ENCODE measurements at regions not wholly inside any gene's neighbourhood (a gene's known extent, or its start where the extent isn't known, plus 50 kb on each side); places are given as distances from the start of the nearest gene placed in this dataset.

GRCh38 chr3:18008706-18009368 is 266.4 kb upstream of the TBC1D5 start:
- H4K20me1 ChIP-seq (replicated peaks in 1 of 2; ENCODE audit: control insufficient read depth in 1 of 2, insufficient read depth in 2 of 2, low read length in 2 of 2): no peaks in the 10 kb centered on the region
- no peak overlapping the region for H2BK15ac ChIP-seq (ENCODE audit: low read length)
- no peak overlapping the region for H3K9ac ChIP-seq (replicated peaks in 1 of 4; ENCODE audit: extremely low read depth in 1 of 4, low read depth in 3 of 4, low read length in 3 of 4)
- H4K5ac ChIP-seq (ENCODE audit: insufficient read length, low read depth, low read length): no peak overlapping the region
- H4K91ac ChIP-seq (replicated peaks; ENCODE audit: insufficient read length, low read length): no peak overlapping the region
- POLR2A ChIA-PET (ENCODE audit: partially characterized antibody): no interaction called here
- H3K36me3 ChIP-seq (ENCODE audit: control insufficient read depth in 2 of 4, insufficient read depth in 4 of 4, low read length in 3 of 4): no peaks in the 10 kb centered on the region
- H3K4ac ChIP-seq (replicated peaks; ENCODE audit: insufficient read length, low read depth, low read length): no peak overlapping the region
- FAIRE-seq: no peak
- WGBS, 2 experiments (ENCODE audit: extremely low coverage in 1 of 2, insufficient coverage in 1 of 2, insufficient read length in 1 of 2, insufficient replicate concordance in 2 of 2, low coverage in 1 of 2, low lambda C conversion rate in 2 of 2, missing lambda C conversion rate in 1 of 2): 86% methylated on average over 5 of the region's 5 CpGs; no CpG with 5 or more reads in 1 of the 2 experiments
- H3K14ac ChIP-seq (ENCODE audit: insufficient read length): no peak overlapping the region
- TF ChIP-seq YY1 (IDR thresholded peaks at IDR 0.05; ENCODE audit: low read depth, low read length) (no peak), JUN (IDR thresholded peaks at IDR 0.05; ENCODE audit: low read depth, low read length) (no peak), SRF (IDR thresholded peaks at IDR 0.05; ENCODE audit: low read depth, low read length) (no peak), MAFK (IDR thresholded peaks at IDR 0.05; ENCODE audit: low read depth, low read length) (no peak), POU5F1 (IDR thresholded peaks at IDR 0.05; ENCODE audit: low read depth, low read length) (no peak), HDAC2 (IDR thresholded peaks at IDR 0.05; ENCODE audit: borderline replicate concordance in 1 of 2, low read depth in 2 of 2, low read length in 2 of 2) (no peak), PHF8 (conservative IDR thresholded peaks at IDR 0.05; ENCODE audit: low read depth, low read length) (no peak)
- H3K56ac ChIP-seq (replicated peaks; ENCODE audit: insufficient read length, low read depth, low read length): no peak overlapping the region
- no peak for DNase-seq (ENCODE audit: low read depth in 1 of 2, low spot score in 2 of 2)
- H3K18ac ChIP-seq (ENCODE audit: extremely low read depth, low read length): no peak overlapping the region
- H3K23me2 ChIP-seq (ENCODE audit: low read depth, low read length): no peaks in the 10 kb centered on the region
- H3K27me3 ChIP-seq (replicated peaks in 1 of 4; ENCODE audit: control insufficient read depth in 3 of 4, extremely low read depth in 1 of 4, insufficient read depth in 3 of 4, low read length in 3 of 4): no peaks in the 10 kb centered on the region
- H2AK5ac ChIP-seq (ENCODE audit: low read depth, low read length): no peak overlapping the region
- no peak overlapping the region for H3K4me2 ChIP-seq (ENCODE audit: insufficient read depth in 1 of 2, low read depth in 2 of 2, low read length in 2 of 2)
- H2BK20ac ChIP-seq (ENCODE audit: low read length): no peak overlapping the region
- H3K4me1 ChIP-seq (replicated peaks in 1 of 4; ENCODE audit: control insufficient read depth in 3 of 4, insufficient read depth in 4 of 4, low read length in 3 of 4): no peaks in the 10 kb centered on the region
- H3K9me3 ChIP-seq (ENCODE audit: insufficient read depth in 2 of 2, low read depth in 1 of 2, low read length in 1 of 2): no peaks in the 10 kb centered on the region; a peak in 1 of 4 replicates
- no peak overlapping the region for H2BK12ac ChIP-seq (ENCODE audit: low read depth, low read length)
- H2BK120ac ChIP-seq (replicated peaks; ENCODE audit: low read depth, low read length): no peak overlapping the region
- H4K8ac ChIP-seq (ENCODE audit: extremely low read depth, insufficient read depth, low read length): no peak overlapping the region
- no peaks in the 10 kb centered on the region for H3K79me2 ChIP-seq (ENCODE audit: control insufficient read depth in 1 of 2, insufficient read depth in 2 of 2, low read length in 2 of 2)
- H3K23ac ChIP-seq (ENCODE audit: insufficient read length): no peak overlapping the region
- CTCF ChIA-PET (ENCODE audit: partially characterized antibody): interaction anchor here (1.1 to 1.6 kb wide), 4 partner anchors 10 to 286 kb away, joined by 3 to 5 read pairs (median 4); no protein-coding TSS in a partner anchor
- H3K27ac ChIP-seq (ENCODE audit: low read depth, low read length): no peak overlapping the region
- H2AFZ ChIP-seq (ENCODE audit: low read length): no peak overlapping the region
- H3K4me3 ChIP-seq (ENCODE audit: extremely low read depth in 1 of 4, insufficient read depth in 2 of 4, low read depth in 3 of 4, low read length in 4 of 4): no peak overlapping the region
- no peak overlapping the region for H2BK5ac ChIP-seq (ENCODE audit: low read depth, low read length)
- H3K79me1 ChIP-seq (ENCODE audit: low read depth, low read length): no peaks in the 10 kb centered on the region

Data from H1 (cell line).